ENCODE measurements at regions not wholly inside any gene's neighbourhood (a gene's known extent, or its start where the extent isn't known, plus 50 kb on each side); places are given as distances from the start of the nearest gene placed in this dataset.

DNA sequence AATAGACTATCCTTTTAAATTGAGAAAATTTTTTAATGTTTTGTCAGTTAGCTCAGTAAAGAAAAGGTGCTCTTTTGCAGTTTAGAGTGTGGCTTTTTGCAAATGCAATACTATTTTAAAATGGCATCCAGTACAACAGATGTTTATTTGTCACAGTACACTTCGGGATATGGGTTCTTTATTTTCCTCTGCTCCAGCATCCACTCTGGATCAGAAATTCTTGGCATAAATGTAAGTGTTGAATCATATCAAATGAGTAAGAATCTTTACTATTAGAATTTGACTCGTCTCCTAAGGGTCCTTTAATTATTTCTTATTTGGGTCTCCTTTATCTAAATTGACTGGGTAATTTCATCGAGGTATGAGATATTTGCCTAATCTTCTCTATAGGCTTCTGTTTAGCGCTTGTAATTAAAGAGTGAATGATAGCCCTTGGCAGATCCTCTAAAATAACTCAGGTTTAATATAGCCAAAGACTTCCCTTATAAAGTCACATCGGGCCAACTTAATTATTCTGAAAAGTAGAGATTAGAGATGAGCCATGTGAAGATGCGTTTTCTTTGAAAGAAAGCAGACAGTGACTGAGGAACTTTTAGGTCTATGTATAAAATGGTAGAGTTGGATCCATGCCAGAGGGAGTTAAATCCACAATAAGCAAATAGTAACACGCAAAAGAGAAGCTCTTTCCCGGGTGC, 132.7 kb downstream of the CASP12 start:
- Histone ChIP-seq H2AK5ac (ENCODE audit: low read depth, low read length) (no peak overlapping the region), H3K79me1 (ENCODE audit: low read depth, low read length) (no peaks in the 10 kb centered on the region), H3K14ac (ENCODE audit: insufficient read length) (no peak overlapping the region), H2BK20ac (ENCODE audit: low read length) (no peak overlapping the region), H2BK15ac (ENCODE audit: low read length) (no peak overlapping the region), H3K9ac (replicated peaks in 1 of 4; ENCODE audit: extremely low read depth in 1 of 4, low read depth in 3 of 4, low read length in 3 of 4) (no peak overlapping the region), H3K36me3 (ENCODE audit: control insufficient read depth in 2 of 4, insufficient read depth in 4 of 4, low read length in 3 of 4) (no peaks in the 10 kb centered on the region), H3K9me3 (ENCODE audit: insufficient read depth in 2 of 2, low read depth in 1 of 2, low read length in 1 of 2) (no peaks in the 10 kb centered on the region), H3K4me1 (replicated peaks in 1 of 4; ENCODE audit: control insufficient read depth in 3 of 4, insufficient read depth in 4 of 4, low read length in 3 of 4) (no peaks in the 10 kb centered on the region), H3K56ac (replicated peaks; ENCODE audit: insufficient read length, low read depth, low read length) (no peak overlapping the region), H3K23ac (ENCODE audit: insufficient read length) (no peak overlapping the region), H4K8ac (ENCODE audit: extremely low read depth, insufficient read depth, low read length) (no peak overlapping the region), H3K4me2 (ENCODE audit: insufficient read depth in 1 of 2, low read depth in 2 of 2, low read length in 2 of 2) (no peak overlapping the region), H3K4me3 (ENCODE audit: extremely low read depth in 1 of 4, insufficient read depth in 2 of 4, low read depth in 3 of 4, low read length in 4 of 4) (no peak overlapping the region), H2AFZ (ENCODE audit: low read length) (no peak overlapping the region), H4K20me1 (replicated peaks in 1 of 2; ENCODE audit: control insufficient read depth in 1 of 2, insufficient read depth in 2 of 2, low read length in 2 of 2) (no peaks in the 10 kb centered on the region), H3K79me2 (ENCODE audit: control insufficient read depth in 1 of 2, insufficient read depth in 2 of 2, low read length in 2 of 2) (no peaks in the 10 kb centered on the region), H3K23me2 (ENCODE audit: low read depth, low read length) (no peaks in the 10 kb centered on the region), H2BK12ac (ENCODE audit: low read depth, low read length) (no peak overlapping the region), H3K27me3 (replicated peaks in 1 of 4; ENCODE audit: control insufficient read depth in 3 of 4, extremely low read depth in 1 of 4, insufficient read depth in 3 of 4, low read length in 3 of 4) (no peaks in the 10 kb centered on the region), H2BK5ac (ENCODE audit: low read depth, low read length) (no peak overlapping the region), H3K18ac (ENCODE audit: extremely low read depth, low read length) (no peak overlapping the region), H4K5ac (ENCODE audit: insufficient read length, low read depth, low read length) (no peak overlapping the region), H2BK120ac (replicated peaks; ENCODE audit: low read depth, low read length) (no peak overlapping the region), H3K27ac (ENCODE audit: low read depth, low read length) (no peak overlapping the region), H3K4ac (replicated peaks; ENCODE audit: insufficient read length, low read depth, low read length) (no peak overlapping the region), H4K91ac (replicated peaks; ENCODE audit: insufficient read length, low read length) (no peak overlapping the region)
- ChIA-PET CTCF (ENCODE audit: partially characterized antibody) (no interaction called here), POLR2A (ENCODE audit: partially characterized antibody) (no interaction called here)
- FAIRE-seq, result no peak
- TF ChIP-seq CREB1 (IDR thresholded peaks at IDR 0.05), result no peak
- no peak for TF ChIP-seq EZH2 (IDR thresholded peaks at IDR 0.05; ENCODE audit: low read depth, low read length, severe bottlenecking)
- no peak for TF ChIP-seq FOSL1 (IDR thresholded peaks at IDR 0.05; ENCODE audit: insufficient read depth, low read depth, low read length)
- TF ChIP-seq EP300 (IDR thresholded peaks at IDR 0.05; ENCODE audit: borderline replicate concordance in 1 of 2, low read depth in 2 of 2, low read length in 2 of 2), result no peak
- no peak for TF ChIP-seq SP4 (IDR thresholded peaks at IDR 0.05; ENCODE audit: low read length)
- no peak for TF ChIP-seq BRCA1 (IDR thresholded peaks at IDR 0.05; ENCODE audit: low read depth, low read length)
- TF ChIP-seq SIRT6 (IDR thresholded peaks at IDR 0.05; ENCODE audit: low read length), result no peak
- no peak for TF ChIP-seq RAD21 (IDR thresholded peaks at IDR 0.05 in 1 of 2, conservative IDR thresholded peaks at IDR 0.05 in 1 of 2; ENCODE audit: low read depth in 2 of 2, low read length in 2 of 2)
- TF ChIP-seq SUZ12 (IDR thresholded peaks at IDR 0.05; ENCODE audit: low read length), result no peak
- no peak for TF ChIP-seq POLR2A (IDR thresholded peaks at IDR 0.05; ENCODE audit: control extremely low read depth in 1 of 2, low read depth in 2 of 2, low read length in 2 of 2)
- no peak for DNase-seq (ENCODE audit: low read depth in 1 of 2, low spot score in 2 of 2)
- WGBS, 2 experiments (ENCODE audit: extremely low coverage in 1 of 2, insufficient coverage in 1 of 2, insufficient read length in 1 of 2, insufficient replicate concordance in 2 of 2, low coverage in 1 of 2, low lambda C conversion rate in 2 of 2, missing lambda C conversion rate in 1 of 2), result 87% methylated on average over 8 of the region's 8 CpGs; no CpG with 5 or more reads in 1 of the 2 experiments

Data from H1 (cell line).